DOHH2 (cell line): ENCODE measurements at regions not wholly inside any gene's neighbourhood (a gene's known extent, or its start where the extent isn't known, plus 50 kb on each side); places are given as distances from the start of the nearest gene placed in this dataset.

Experiments used
- H3F3A ChIP-seq: fragments of 200-600 bp; sonication (generic), shearing (Covaris generic); 2 replicates; pipeline ENCODE4 v1.6.0; 2016; ENCODE audit warnings: antibody characterized with exemption, mild to moderate bottlenecking; ENCODE audit not compliant: control insufficient read depth, insufficient read depth
- H3K27ac ChIP-seq: fragments of 200-600 bp; sonication (generic); 2 replicates; pipeline ENCODE4 v1.5.1; 2014; ENCODE audit warnings: low read depth, mild to moderate bottlenecking, low read length, moderate library complexity
- H3K27me3 ChIP-seq: fragments of 200-600 bp; sonication (generic); 2 replicates; pipeline ENCODE4 v1.6.1; 2014; ENCODE audit warnings: mild to moderate bottlenecking, low read length, mixed read lengths; ENCODE audit not compliant: control insufficient read depth
- H3K36me3 ChIP-seq: fragments of 200-600 bp; sonication (generic); 2 replicates; pipeline ENCODE4 v1.6.1; 2014; ENCODE audit warnings: mild to moderate bottlenecking, low read length, moderate library complexity, mixed read lengths; ENCODE audit not compliant: control insufficient read depth
- H3K4me1 ChIP-seq: fragments of 200-600 bp; sonication (generic); 2 replicates; pipeline ENCODE4 v1.6.1; 2014; ENCODE audit warnings: mild to moderate bottlenecking, low read length, mixed read lengths; ENCODE audit not compliant: control insufficient read depth
- H3K4me2 ChIP-seq: fragments of 200-600 bp; sonication (generic); 2 replicates; pipeline ENCODE4 v1.6.0; 2014; ENCODE audit warnings: mild to moderate bottlenecking, low read length, moderate library complexity
- H3K4me3 ChIP-seq: fragments of 200-600 bp; sonication (generic); 2 replicates; pipeline ENCODE4 v1.5.1; 2014; ENCODE audit warnings: mild to moderate bottlenecking, low read length, mixed read lengths
- H3K79me2 ChIP-seq: fragments of 200-600 bp; sonication (generic); 2 replicates; pipeline ENCODE4 v1.6.1; 2014; ENCODE audit warnings: mild to moderate bottlenecking, low read length, mixed read lengths; ENCODE audit not compliant: control insufficient read depth
- H3K9me2 ChIP-seq: fragments of 200-600 bp; sonication (generic); replicated peaks from 2 replicates; pipeline ENCODE4 v1.6.1; 2014; ENCODE audit warnings: mild to moderate bottlenecking, low read length, mixed read lengths; ENCODE audit not compliant: control insufficient read depth
- H3K9me3 ChIP-seq: fragments of 200-600 bp; sonication (generic); 2 replicates; pipeline ENCODE4 v1.6.1; 2014; ENCODE audit warnings: antibody characterized with exemption, low read length, mixed read lengths; ENCODE audit not compliant: control insufficient read depth, insufficient read depth
- H4K20me1 ChIP-seq: fragments of 200-600 bp; sonication (generic); 2 replicates; pipeline ENCODE4 v1.6.0; 2014; ENCODE audit warnings: low read depth, mild to moderate bottlenecking, antibody characterized with exemption, low read length, moderate library complexity; ENCODE audit not compliant: control insufficient read depth, insufficient read depth
- CTCF ChIP-seq: fragments of 200-600 bp; sonication (generic); IDR thresholded peaks from one replicate; pipeline ENCODE4 v1.5.1; 2014; ENCODE audit warnings: antibody characterized with exemption, mild to moderate bottlenecking, low read depth, low read length; ENCODE audit not compliant: poor library complexity, severe bottlenecking
- EZH2phosphoT487 ChIP-seq: fragments of 200-600 bp; sonication (generic); IDR thresholded peaks from 2 replicates; pipeline ENCODE4 v1.6.1; 2017; ENCODE audit warnings: borderline replicate concordance, mild to moderate bottlenecking, antibody characterized with exemption, low read length, moderate library complexity, mixed read lengths

GRCh38 chr17:72274614-72275013 lies 153.8 kb downstream of the SOX9 start:
- Histone ChIP-seq H3K4me3 (no peak overlapping the region), H3K9me2 (no peaks in the 10 kb centered on the region), H3K27me3 (no peaks in the 10 kb centered on the region), H3F3A (no peaks in the 10 kb centered on the region), H3K27ac (no peak overlapping the region), H4K20me1 (no peaks in the 10 kb centered on the region), H3K36me3 (no peaks in the 10 kb centered on the region), H3K9me3 (no peaks in the 10 kb centered on the region), H3K4me2 (no peak overlapping the region), H3K4me1 (no peaks in the 10 kb centered on the region), H3K79me2 (no peaks in the 10 kb centered on the region)
- TF ChIP-seq EZH2phosphoT487 = no peak
- no peak for TF ChIP-seq CTCF

- no peak overlapping the region for H3K27ac ChIP-seq
- H3K4me2 ChIP-seq = no peak overlapping the region
- no peaks in the 10 kb centered on the region for H3K79me2 ChIP-seq
- H3F3A ChIP-seq = no peaks in the 10 kb centered on the region
- no peaks in the 10 kb centered on the region for H3K27me3 ChIP-seq
- no peak overlapping the region for H3K4me3 ChIP-seq
- no peaks in the 10 kb centered on the region for H4K20me1 ChIP-seq
- H3K9me2 ChIP-seq = no peaks in the 10 kb centered on the region
- H3K9me3 ChIP-seq = no peaks in the 10 kb centered on the region
- H3K36me3 ChIP-seq = no peaks in the 10 kb centered on the region
- no peak for TF ChIP-seq CTCF
- TF ChIP-seq EZH2phosphoT487 = no peak
- no peaks in the 10 kb centered on the region for H3K4me1 ChIP-seq
Observed at GRCh38 chr17:72280881-72281280, 160.1 kb downstream of the SOX9 start.

- Histone ChIP-seq H3K27ac (no peak overlapping the region), H3K9me2 (no peaks in the 10 kb centered on the region), H3K4me2 (no peak overlapping the region), H3K36me3 (no peaks in the 10 kb centered on the region), H3K9me3 (no peaks in the 10 kb centered on the region), H4K20me1 (no peaks in the 10 kb centered on the region), H3K4me3 (no peak overlapping the region), H3K79me2 (no peaks in the 10 kb centered on the region), H3F3A (no peaks in the 10 kb centered on the region), H3K27me3 (no peaks in the 10 kb centered on the region), H3K4me1 (no peaks in the 10 kb centered on the region)
- TF ChIP-seq CTCF (no peak), EZH2phosphoT487 (no peak)
Observed at GRCh38 chr17:72282439-72283029, 161.7 kb downstream of the SOX9 start.
